K562 (cell line): ENCODE measurements at regions not wholly inside any gene's neighbourhood (a gene's known extent, or its start where the extent isn't known, plus 50 kb on each side); places are given as distances from the start of the nearest gene placed in this dataset.

Experiments
- ATAC-seq: fragments of 200-7000 bp; cut with Tn5 transposase; 3 replicates; pipeline ENCODE4 v1.9.1; 2020; ENCODE audit warnings: moderate library complexity
- BruUV-seq: library from RNA; stranded (reverse); fragments of 400-500 nt; replicated peaks from 2 replicates; lab custom pipeline; 2021; lab: Mats Ljungman, UMichigan
- CTCF ChIA-PET: fragments of 300-600 bp; formaldehyde crosslinking; extraction: SDS; loops from one replicate; lab custom pipeline; 2021; ENCODE audit warnings: low intra/inter-chr PET ratio; lab: Yijun Ruan, JAX
- POLR2A ChIA-PET: fragments of 300-600, 350-650 bp; sonication (Branson Sonifier 250); formaldehyde crosslinking; extraction: SDS; loops from one replicate; lab custom pipeline; 2021; ENCODE audit warnings: antibody characterized with exemption, inconsistent platforms; lab: Yijun Ruan, JAX
- DNase-seq, 4 experiments: peaks; one replicate each; pipeline versions ENCODE4 v3.0.0 to v3.0.0-alpha.2; 2011 to 2018; ENCODE audit warnings: low spot score in 3 of 4, mixed read lengths in 3 of 4; ENCODE audit errors: extremely low read depth in 1 of 4
- FAIRE-seq: peaks from 2 replicates; lab custom pipeline; 2011; peaks lifted over from hg19 to GRCh38; lab: Jason Lieb, UNC
- H2AFZ ChIP-seq: 2 replicates; pipeline ENCODE4 v1.6.0; 2011; ENCODE audit warnings: low read depth, low read length, control low read depth, inconsistent platforms
- H3K27ac ChIP-seq: fragments of 200-600 bp; 3 replicates; pipeline ENCODE4 v1.8.0; 2011; ENCODE audit warnings: low read depth, mild to moderate bottlenecking, control low read depth, inconsistent platforms, low read length, moderate library complexity, mixed read lengths; ENCODE audit errors: extremely low read depth
- H3K27me3 ChIP-seq, 2 experiments: fragments of 300-600 bp in 1 of 2; 2 replicates in 1 of 2; 3 replicates in 1 of 2; pipeline versions ENCODE4 v1.6.0 to v1.8.0; 2011; ENCODE audit warnings: inconsistent platforms in 2 of 2, low read length in 2 of 2, mild to moderate bottlenecking in 1 of 2, mixed read lengths in 1 of 2, moderate library complexity in 1 of 2; ENCODE audit not compliant: control insufficient read depth in 2 of 2, insufficient read depth in 2 of 2
- H3K36me3 ChIP-seq: fragments of 300-600 bp; 3 replicates; pipeline ENCODE4 v1.8.0; 2011; ENCODE audit warnings: mild to moderate bottlenecking, low read length, inconsistent platforms; ENCODE audit not compliant: control insufficient read depth, insufficient read depth
- H3K4me1 ChIP-seq, 2 experiments: fragments of 200-600 bp in 1 of 2; replicated peaks in 1 of 2; 2 replicates in 1 of 2; 3 replicates in 1 of 2; pipeline versions ENCODE4 v1.5.1 to v1.8.0; 2011; ENCODE audit warnings: inconsistent platforms in 2 of 2, low read length in 2 of 2, mild to moderate bottlenecking in 1 of 2, mixed read lengths in 1 of 2, moderate library complexity in 1 of 2; ENCODE audit not compliant: control insufficient read depth in 2 of 2, insufficient read depth in 2 of 2
- H3K4me2 ChIP-seq: 2 replicates; pipeline ENCODE4 v1.6.1; 2011; ENCODE audit warnings: low read length, control low read depth, inconsistent platforms, mixed read lengths; ENCODE audit not compliant: insufficient read depth
- H3K4me3 ChIP-seq: fragments of 200-600 bp; sonication (generic), shearing (Covaris generic); 2 replicates; pipeline ENCODE4 v1.5.1; 2016; ENCODE audit warnings: control low read depth, inconsistent platforms
- H3K79me2 ChIP-seq: fragments of 200-600 bp; 3 replicates; pipeline ENCODE4 v1.8.0; 2011; ENCODE audit warnings: low read length, inconsistent platforms; ENCODE audit not compliant: control insufficient read depth, insufficient read depth
- H3K9ac ChIP-seq, 2 experiments: 2 replicates each; pipeline versions ENCODE4 v1.6.0 to v1.6.1; 2011; ENCODE audit warnings: low read depth in 2 of 2, low read length in 2 of 2, control low read depth in 1 of 2, inconsistent platforms in 1 of 2, mild to moderate bottlenecking in 1 of 2, mixed read lengths in 1 of 2; ENCODE audit not compliant: insufficient read depth in 1 of 2
- H3K9me1 ChIP-seq: one replicate; pipeline ENCODE4 v1.6.0; 2011; ENCODE audit warnings: inconsistent platforms, mild to moderate bottlenecking, low read length, moderate library complexity; ENCODE audit not compliant: control insufficient read depth, insufficient read depth
- H3K9me3 ChIP-seq: replicated peaks from 2 replicates; pipeline ENCODE4 v1.5.1; 2011; ENCODE audit warnings: low read depth, low read length, inconsistent platforms; ENCODE audit not compliant: control insufficient read depth, insufficient read depth
- H4K20me1 ChIP-seq: replicated peaks from 2 replicates; pipeline ENCODE4 v1.6.1; 2011; ENCODE audit warnings: low read length, inconsistent platforms, mixed read lengths; ENCODE audit not compliant: control insufficient read depth, insufficient read depth
- ARID2 ChIP-seq: fragments of 450-650 bp; IDR thresholded peaks from 2 replicates; pipeline ENCODE4 v1.6.1; 2017; ENCODE audit warnings: antibody characterized with exemption, mild to moderate bottlenecking
- CTBP1 ChIP-seq: fragments of 450-650 bp; IDR thresholded peaks from 2 replicates; pipeline ENCODE4 v1.6.1; 2016; ENCODE audit warnings: borderline replicate concordance
- KDM5B ChIP-seq: fragments of 200-600 bp; sonication (generic); IDR thresholded peaks from 2 replicates; pipeline ENCODE4 v1.6.1; 2012; ENCODE audit warnings: low read depth, mild to moderate bottlenecking, moderate library complexity, low read length, control low read depth, inconsistent platforms; ENCODE audit not compliant: insufficient replicate concordance
- MTA2 ChIP-seq: fragments of 450-650 bp; IDR thresholded peaks from 2 replicates; pipeline ENCODE4 v1.6.1; 2016; ENCODE audit warnings: low read depth
- MTA3 ChIP-seq: fragments of 450-650 bp; formaldehyde crosslinking; IDR thresholded peaks from 2 replicates; pipeline ENCODE4 v1.6.1; 2017; ENCODE audit warnings: mild to moderate bottlenecking, borderline replicate concordance
- NFATC3 ChIP-seq: fragments of 450-650 bp; IDR thresholded peaks from 2 replicates; pipeline ENCODE4 v1.6.1; 2017; ENCODE audit warnings: mild to moderate bottlenecking
- XRCC3 ChIP-seq: fragments of 450-650 bp; IDR thresholded peaks from 2 replicates; pipeline ENCODE4 v1.6.1; 2017; ENCODE audit warnings: mild to moderate bottlenecking, moderate library complexity
- ZNF133 ChIP-seq: fragments of 250-450 bp; sonication (Bioruptor Pico); IDR thresholded peaks from 2 replicates; pipeline ENCODE4 v1.4.0; 2020; ENCODE audit warnings: mild to moderate bottlenecking
- ZNF24 ChIP-seq: fragments of 450-650 bp; IDR thresholded peaks from 2 replicates; pipeline ENCODE4 v1.6.1; 2016
- ZNF583 ChIP-seq: fragments of 250-450 bp; sonication (Bioruptor Pico); IDR thresholded peaks from 2 replicates; pipeline ENCODE4 v1.4.0; 2020
- ZNF77 ChIP-seq: fragments of 250-450 bp; sonication (Bioruptor Pico); IDR thresholded peaks from 2 replicates; pipeline ENCODE4 v1.5.0; 2020
- WGBS: fragments of 100-300 bp; shearing (Covaris generic); methylation state at CpG from one replicate; pipeline ENCODE4 v1.1.6; 2016; ENCODE audit warnings: low coverage, mixed read lengths; ENCODE audit not compliant: insufficient coverage; ENCODE audit errors: missing lambda C conversion rate; 5-methylcytosine and 5-hydroxymethylcytosine counted together
- in situ Hi-C: fragments of 300-500 bp; cut with MboI; formaldehyde crosslinking; loops from 4 replicates; pipeline ENCODE4 v1.15.0; 2018; ENCODE audit warnings: inconsistent platforms, mixed read lengths
- intact Hi-C: fragments of 100-400 bp; cut with micrococcal nuclease; formaldehyde crosslinking; loops from 2 replicates; pipeline ENCODE4 v1.14.2; 2022
- TF ChIP-seq, protein P1 (sequence below): fragments of 200-400 bp; formaldehyde crosslinking; IDR thresholded peaks from 2 replicates; pipeline ENCODE4 v1.6.1; 2017; ENCODE audit warnings: mild to moderate bottlenecking, low read depth, low read length, moderate library complexity
- TF ChIP-seq, protein P2 (sequence below): fragments of 450-650 bp; IDR thresholded peaks from 2 replicates; pipeline ENCODE4 v1.6.1; 2016
- TF ChIP-seq, protein P3 (sequence below): fragments of 450-650 bp; IDR thresholded peaks from 2 replicates; pipeline ENCODE4 v1.6.1; 2016; ENCODE audit warnings: low read depth, mild to moderate bottlenecking, moderate library complexity
- TF ChIP-seq, protein P4 (sequence below): sonication (generic); formaldehyde crosslinking; IDR thresholded peaks from 2 replicates; pipeline ENCODE4 v1.5.0; 2020; ENCODE audit warnings: missing genetic modification reagents
- TF ChIP-seq, protein P5 (sequence below): sonication (generic); formaldehyde crosslinking; IDR thresholded peaks from 2 replicates; pipeline ENCODE4 v1.8.0; 2022; ENCODE audit warnings: mild to moderate bottlenecking, low read depth, missing genetic modification reagents

DNA sequence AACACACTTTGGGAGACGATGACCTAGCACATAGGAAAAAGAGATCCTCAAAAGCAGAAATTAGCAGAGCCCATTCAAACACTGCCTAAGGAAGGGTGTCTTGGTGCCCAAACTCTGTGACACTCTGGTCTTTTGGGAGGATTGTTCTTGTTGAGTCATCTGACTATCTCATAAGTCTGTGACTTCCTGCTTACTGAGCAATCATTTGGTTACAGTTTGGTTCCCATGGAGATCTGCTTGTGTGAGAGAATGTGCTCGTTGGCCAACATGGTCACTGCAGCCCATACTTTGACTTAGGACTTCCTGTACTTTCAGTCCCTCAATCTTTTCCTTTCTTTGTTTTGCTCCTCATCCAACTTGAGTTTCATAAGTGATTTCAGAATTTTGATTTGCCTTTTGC lies 602.9 kb downstream of the NYAP2 start:
- ChIA-PET CTCF (no interaction called here), POLR2A (no interaction called here)
- Histone ChIP-seq H3K9ac (no peak overlapping the region), H3K4me2 (no peak overlapping the region), H3K4me1 (no peaks in the 10 kb centered on the region), H3K4me3 (no peak overlapping the region), H3K36me3 (no peaks in the 10 kb centered on the region), H3K9me3 (no peaks in the 10 kb centered on the region), H3K79me2 (no peaks in the 10 kb centered on the region), H3K27ac (no peak overlapping the region), H3K9me1 (no peaks in the 10 kb centered on the region), H3K27me3 (no peaks in the 10 kb centered on the region), H2AFZ (no peak overlapping the region), H4K20me1 (no peaks in the 10 kb centered on the region)
- intact Hi-C loops (no loop called here), in situ Hi-C loops (no loop called here)
- TF ChIP-seq, protein P1, sequence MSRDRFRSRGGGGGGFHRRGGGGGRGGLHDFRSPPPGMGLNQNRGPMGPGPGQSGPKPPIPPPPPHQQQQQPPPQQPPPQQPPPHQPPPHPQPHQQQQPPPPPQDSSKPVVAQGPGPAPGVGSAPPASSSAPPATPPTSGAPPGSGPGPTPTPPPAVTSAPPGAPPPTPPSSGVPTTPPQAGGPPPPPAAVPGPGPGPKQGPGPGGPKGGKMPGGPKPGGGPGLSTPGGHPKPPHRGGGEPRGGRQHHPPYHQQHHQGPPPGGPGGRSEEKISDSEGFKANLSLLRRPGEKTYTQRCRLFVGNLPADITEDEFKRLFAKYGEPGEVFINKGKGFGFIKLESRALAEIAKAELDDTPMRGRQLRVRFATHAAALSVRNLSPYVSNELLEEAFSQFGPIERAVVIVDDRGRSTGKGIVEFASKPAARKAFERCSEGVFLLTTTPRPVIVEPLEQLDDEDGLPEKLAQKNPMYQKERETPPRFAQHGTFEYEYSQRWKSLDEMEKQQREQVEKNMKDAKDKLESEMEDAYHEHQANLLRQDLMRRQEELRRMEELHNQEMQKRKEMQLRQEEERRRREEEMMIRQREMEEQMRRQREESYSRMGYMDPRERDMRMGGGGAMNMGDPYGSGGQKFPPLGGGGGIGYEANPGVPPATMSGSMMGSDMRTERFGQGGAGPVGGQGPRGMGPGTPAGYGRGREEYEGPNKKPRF = no peak
- TF ChIP-seq, protein P2, sequence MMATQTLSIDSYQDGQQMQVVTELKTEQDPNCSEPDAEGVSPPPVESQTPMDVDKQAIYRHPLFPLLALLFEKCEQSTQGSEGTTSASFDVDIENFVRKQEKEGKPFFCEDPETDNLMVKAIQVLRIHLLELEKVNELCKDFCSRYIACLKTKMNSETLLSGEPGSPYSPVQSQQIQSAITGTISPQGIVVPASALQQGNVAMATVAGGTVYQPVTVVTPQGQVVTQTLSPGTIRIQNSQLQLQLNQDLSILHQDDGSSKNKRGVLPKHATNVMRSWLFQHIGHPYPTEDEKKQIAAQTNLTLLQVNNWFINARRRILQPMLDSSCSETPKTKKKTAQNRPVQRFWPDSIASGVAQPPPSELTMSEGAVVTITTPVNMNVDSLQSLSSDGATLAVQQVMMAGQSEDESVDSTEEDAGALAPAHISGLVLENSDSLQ = no peak
- TF ChIP-seq, protein P3, sequence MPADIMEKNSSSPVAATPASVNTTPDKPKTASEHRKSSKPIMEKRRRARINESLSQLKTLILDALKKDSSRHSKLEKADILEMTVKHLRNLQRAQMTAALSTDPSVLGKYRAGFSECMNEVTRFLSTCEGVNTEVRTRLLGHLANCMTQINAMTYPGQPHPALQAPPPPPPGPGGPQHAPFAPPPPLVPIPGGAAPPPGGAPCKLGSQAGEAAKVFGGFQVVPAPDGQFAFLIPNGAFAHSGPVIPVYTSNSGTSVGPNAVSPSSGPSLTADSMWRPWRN = no peak
- TF ChIP-seq MTA2 (no peak), ZNF77 (CRISPR knock-in tag) (no peak), MTA3 (no peak), ARID2 (no peak), ZNF133 (CRISPR knock-in tag) (no peak), XRCC3 (no peak), ZNF24 (no peak), CTBP1 (no peak), NFATC3 (no peak), ZNF583 (CRISPR knock-in tag) (no peak), KDM5B (no peak)
- TF ChIP-seq, protein P4, sequence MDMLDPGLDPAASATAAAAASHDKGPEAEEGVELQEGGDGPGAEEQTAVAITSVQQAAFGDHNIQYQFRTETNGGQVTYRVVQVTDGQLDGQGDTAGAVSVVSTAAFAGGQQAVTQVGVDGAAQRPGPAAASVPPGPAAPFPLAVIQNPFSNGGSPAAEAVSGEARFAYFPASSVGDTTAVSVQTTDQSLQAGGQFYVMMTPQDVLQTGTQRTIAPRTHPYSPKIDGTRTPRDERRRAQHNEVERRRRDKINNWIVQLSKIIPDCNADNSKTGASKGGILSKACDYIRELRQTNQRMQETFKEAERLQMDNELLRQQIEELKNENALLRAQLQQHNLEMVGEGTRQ = no peak
- TF ChIP-seq, protein P5, sequence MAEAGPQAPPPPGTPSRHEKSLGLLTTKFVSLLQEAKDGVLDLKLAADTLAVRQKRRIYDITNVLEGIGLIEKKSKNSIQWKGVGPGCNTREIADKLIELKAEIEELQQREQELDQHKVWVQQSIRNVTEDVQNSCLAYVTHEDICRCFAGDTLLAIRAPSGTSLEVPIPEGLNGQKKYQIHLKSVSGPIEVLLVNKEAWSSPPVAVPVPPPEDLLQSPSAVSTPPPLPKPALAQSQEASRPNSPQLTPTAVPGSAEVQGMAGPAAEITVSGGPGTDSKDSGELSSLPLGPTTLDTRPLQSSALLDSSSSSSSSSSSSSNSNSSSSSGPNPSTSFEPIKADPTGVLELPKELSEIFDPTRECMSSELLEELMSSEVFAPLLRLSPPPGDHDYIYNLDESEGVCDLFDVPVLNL (CRISPR knock-in tag) = no peak
- WGBS = 0% methylated on average over 1 of the region's 2 CpGs
- FAIRE-seq = no peak
- no peak for DNase-seq
- no TSS peak for BruUV-seq
- ATAC-seq = no peak
